ENCODE measurements at regions not wholly inside any gene's neighbourhood (a gene's known extent, or its start where the extent isn't known, plus 50 kb on each side); places are given as distances from the start of the nearest gene placed in this dataset.

DNA sequence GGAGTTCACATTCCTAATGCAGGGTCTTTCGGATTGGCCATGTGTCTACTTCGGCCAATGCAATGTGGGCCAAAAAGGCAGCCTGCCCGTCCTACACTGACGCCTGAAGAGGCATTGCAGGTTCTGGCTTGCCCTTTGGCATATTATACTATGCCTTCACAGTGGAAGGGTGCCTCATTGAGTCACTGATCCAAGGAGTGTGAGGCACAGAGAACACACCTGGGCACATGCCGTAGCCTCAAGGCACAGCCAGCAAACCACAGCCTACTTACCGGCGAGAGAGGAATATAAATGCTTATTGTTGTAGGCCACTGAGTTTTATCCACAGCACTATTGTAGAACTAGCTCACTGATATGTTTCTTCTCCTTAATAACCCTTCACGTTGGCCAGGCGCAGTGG lies 409.6 kb downstream of the GADD45G start:
- Histone ChIP-seq H3K36me3 (ENCODE audit: insufficient read depth, low read length) (no peaks in the 10 kb centered on the region), H3K9me2 (ENCODE audit: insufficient read depth, low read length) (no peaks in the 10 kb centered on the region), H2AFZ (ENCODE audit: low read length) (no peak overlapping the region), H3K79me2 (ENCODE audit: insufficient read depth, low read depth, low read length) (no peaks in the 10 kb centered on the region), H3K27ac (ENCODE audit: low read depth, low read length, poor library complexity, severe bottlenecking) (no peak overlapping the region), H3K4me2 (ENCODE audit: low read length) (no peak overlapping the region), H3K4me1 (ENCODE audit: insufficient read depth, low read length, poor library complexity, severe bottlenecking) (peaks cover 30% of the 10 kb centered on the region), H3K4me3 (ENCODE audit: low read depth, low read length, poor library complexity, severe bottlenecking) (no peak overlapping the region), H4K20me1 (ENCODE audit: insufficient read depth, low read length) (no peaks in the 10 kb centered on the region), H3K9me3 (ENCODE audit: low read length) (no peaks in the 10 kb centered on the region)
- no peak for DNase-seq (ENCODE audit: low spot score)
- intact Hi-C loops (cut with micrococcal nuclease; ENCODE audit: unreplicated experiment), result no loop called here
- TF ChIP-seq EZH2phosphoT487 (IDR thresholded peaks at IDR 0.05; ENCODE audit: borderline replicate concordance, low read depth, low read length), result no peak
- TF ChIP-seq, protein P1, sequence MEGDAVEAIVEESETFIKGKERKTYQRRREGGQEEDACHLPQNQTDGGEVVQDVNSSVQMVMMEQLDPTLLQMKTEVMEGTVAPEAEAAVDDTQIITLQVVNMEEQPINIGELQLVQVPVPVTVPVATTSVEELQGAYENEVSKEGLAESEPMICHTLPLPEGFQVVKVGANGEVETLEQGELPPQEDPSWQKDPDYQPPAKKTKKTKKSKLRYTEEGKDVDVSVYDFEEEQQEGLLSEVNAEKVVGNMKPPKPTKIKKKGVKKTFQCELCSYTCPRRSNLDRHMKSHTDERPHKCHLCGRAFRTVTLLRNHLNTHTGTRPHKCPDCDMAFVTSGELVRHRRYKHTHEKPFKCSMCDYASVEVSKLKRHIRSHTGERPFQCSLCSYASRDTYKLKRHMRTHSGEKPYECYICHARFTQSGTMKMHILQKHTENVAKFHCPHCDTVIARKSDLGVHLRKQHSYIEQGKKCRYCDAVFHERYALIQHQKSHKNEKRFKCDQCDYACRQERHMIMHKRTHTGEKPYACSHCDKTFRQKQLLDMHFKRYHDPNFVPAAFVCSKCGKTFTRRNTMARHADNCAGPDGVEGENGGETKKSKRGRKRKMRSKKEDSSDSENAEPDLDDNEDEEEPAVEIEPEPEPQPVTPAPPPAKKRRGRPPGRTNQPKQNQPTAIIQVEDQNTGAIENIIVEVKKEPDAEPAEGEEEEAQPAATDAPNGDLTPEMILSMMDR (conservative IDR thresholded peaks at IDR 0.05; ENCODE audit: low read length), result no peak
- no TSS peak for BruUV-seq (replicated peaks)
- ChIA-PET CTCF (ENCODE audit: unreplicated experiment) (no interaction called here), POLR2A (interaction anchor here (3.1 kb wide), 1 partner anchor 15 kb away, joined by 17 read pairs; no protein-coding TSS in a partner anchor)

- no peaks in the 10 kb centered on the region for H3K9me3 ChIP-seq (ENCODE audit: low read length)
- H3K9me2 ChIP-seq (ENCODE audit: insufficient read depth, low read length), result no peaks in the 10 kb centered on the region
- no peaks in the 10 kb centered on the region for H4K20me1 ChIP-seq (ENCODE audit: insufficient read depth, low read length)
- no peak overlapping the region for H2AFZ ChIP-seq (ENCODE audit: low read length)
- H3K4me3 ChIP-seq (ENCODE audit: low read depth, low read length, poor library complexity, severe bottlenecking), result no peak overlapping the region
- H3K4me2 ChIP-seq (ENCODE audit: low read length), result no peak overlapping the region
- no peaks in the 10 kb centered on the region for H3K36me3 ChIP-seq (ENCODE audit: insufficient read depth, low read length)
- POLR2A ChIA-PET, result no interaction called here
- CTCF ChIA-PET (ENCODE audit: unreplicated experiment), result no interaction called here
- no peak overlapping the region for H3K27ac ChIP-seq (ENCODE audit: low read depth, low read length, poor library complexity, severe bottlenecking)
- peaks cover 12% of the 10 kb centered on the region for H3K4me1 ChIP-seq (ENCODE audit: insufficient read depth, low read length, poor library complexity, severe bottlenecking)
- BruUV-seq (replicated peaks), result no TSS peak
- TF ChIP-seq, protein P1 (conservative IDR thresholded peaks at IDR 0.05; ENCODE audit: low read length), result no peak
- no peak for TF ChIP-seq EZH2phosphoT487 (IDR thresholded peaks at IDR 0.05; ENCODE audit: borderline replicate concordance, low read depth, low read length)
- H3K79me2 ChIP-seq (ENCODE audit: insufficient read depth, low read depth, low read length), result no peaks in the 10 kb centered on the region
- intact Hi-C loops (cut with micrococcal nuclease; ENCODE audit: unreplicated experiment), result no loop called here
- DNase-seq (ENCODE audit: low spot score), result no peak
Measured at GRCh38 chr9:90016272-90016671, 411.5 kb downstream of the GADD45G start.

DNA sequence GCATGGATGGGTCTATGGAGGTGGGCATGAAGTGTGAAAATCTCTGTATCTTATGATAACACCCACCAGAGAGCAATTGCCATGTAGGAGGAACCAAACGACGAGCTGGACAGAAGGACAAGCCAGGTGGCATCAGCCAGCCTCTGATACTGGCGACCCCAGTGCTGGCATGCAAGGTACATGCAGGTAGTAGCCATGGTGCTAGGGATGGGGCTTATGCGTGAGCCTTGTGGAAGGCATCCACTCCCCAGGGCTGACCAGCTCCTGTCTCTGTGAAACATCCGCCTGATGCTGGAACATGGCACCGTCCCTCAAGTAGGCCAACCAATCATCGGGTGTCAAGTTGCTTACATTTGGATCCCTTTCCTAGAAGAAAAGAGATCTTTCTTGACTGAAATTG lies 412.9 kb downstream of the GADD45G start:
- DNase-seq (ENCODE audit: low spot score), result no peak
- no peak overlapping the region for H2AFZ ChIP-seq (ENCODE audit: low read length)
- intact Hi-C loops (cut with micrococcal nuclease; ENCODE audit: unreplicated experiment), result no loop called here
- no peaks in the 10 kb centered on the region for H3K36me3 ChIP-seq (ENCODE audit: insufficient read depth, low read length)
- no peaks in the 10 kb centered on the region for H3K9me2 ChIP-seq (ENCODE audit: insufficient read depth, low read length)
- no peaks in the 10 kb centered on the region for H3K9me3 ChIP-seq (ENCODE audit: low read length)
- no peaks in the 10 kb centered on the region for H4K20me1 ChIP-seq (ENCODE audit: insufficient read depth, low read length)
- CTCF ChIA-PET (ENCODE audit: unreplicated experiment), result no interaction called here
- POLR2A ChIA-PET, result interaction anchor here (1.8 kb wide), 1 partner anchor 9 kb away, joined by 4 read pairs; no protein-coding TSS in a partner anchor
- H3K4me1 ChIP-seq (ENCODE audit: insufficient read depth, low read length, poor library complexity, severe bottlenecking), result peaks cover 7% of the 10 kb centered on the region
- no TSS peak for BruUV-seq (replicated peaks)
- no peak overlapping the region for H3K4me3 ChIP-seq (ENCODE audit: low read depth, low read length, poor library complexity, severe bottlenecking)
- H3K4me2 ChIP-seq (ENCODE audit: low read length), result no peak overlapping the region
- no peak overlapping the region for H3K27ac ChIP-seq (ENCODE audit: low read depth, low read length, poor library complexity, severe bottlenecking)
- TF ChIP-seq EZH2phosphoT487 (IDR thresholded peaks at IDR 0.05; ENCODE audit: borderline replicate concordance, low read depth, low read length), result no peak
- TF ChIP-seq, protein P1 (conservative IDR thresholded peaks at IDR 0.05; ENCODE audit: low read length), result no peak
- H3K79me2 ChIP-seq (ENCODE audit: insufficient read depth, low read depth, low read length), result no peaks in the 10 kb centered on the region

All from OCI-LY7 (cell line).